ENCODE measurements at regions not wholly inside any gene's neighbourhood (a gene's known extent, or its start where the extent isn't known, plus 50 kb on each side); places are given as distances from the start of the nearest gene placed in this dataset.

DNA sequence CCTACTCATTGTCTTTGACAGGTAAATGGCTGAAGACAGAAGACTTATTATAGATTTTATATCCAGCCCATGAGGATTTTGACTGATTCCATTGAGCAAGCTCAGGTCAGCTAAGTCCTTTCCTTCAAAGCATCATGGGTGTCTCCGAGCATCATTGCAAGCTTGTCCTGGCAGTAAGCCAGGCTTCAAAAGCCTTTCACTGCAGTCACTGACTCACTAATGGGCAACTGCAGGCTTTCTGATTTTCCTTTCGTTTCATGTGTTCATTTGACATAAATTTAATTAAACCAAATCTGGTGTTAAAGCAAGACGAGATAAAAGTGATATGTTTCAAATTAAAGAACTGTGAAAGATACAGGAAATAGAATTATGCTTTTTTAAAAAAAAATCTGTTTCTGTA lies 426.2 kb downstream of the ANXA1 start:
- CTCF ChIA-PET, result interaction anchor here (1.1 kb wide), 2 partner anchors 10 to 42 kb away, joined by 3 to 5 read pairs; no protein-coding TSS in a partner anchor
- DNase-seq (ENCODE audit: extremely low spot score), result no peak

DNA sequence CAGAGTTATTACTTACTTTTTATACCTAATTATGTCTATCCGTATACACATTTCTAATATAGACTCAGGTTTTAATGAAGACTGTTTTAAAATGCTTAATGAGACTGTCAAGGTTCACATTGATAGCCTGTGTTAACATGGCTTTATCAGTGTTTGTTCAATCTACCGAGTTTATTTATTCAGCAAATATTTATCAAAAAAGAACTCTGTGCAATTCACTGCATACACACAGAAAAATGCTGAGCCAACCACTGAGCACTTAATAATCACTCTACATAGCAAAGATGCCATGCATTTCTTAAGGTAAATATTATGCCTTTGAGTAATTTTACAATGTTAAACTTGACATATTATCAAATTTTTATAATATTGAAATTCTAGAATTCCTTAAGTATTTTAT lies 428.2 kb downstream of the ANXA1 start:
- TF ChIP-seq CTCF (IDR thresholded peaks at IDR 0.05; ENCODE audit: control extremely low read depth, extremely low read depth, low read depth, missing control alignments), result no peak
- ChIA-PET POLR2A (no interaction called here), CTCF (no interaction called here)
- DNase-seq (ENCODE audit: extremely low spot score), result no peak

More for the DNA sequence above, 426.2 kb downstream of the ANXA1 start:
- POLR2A ChIA-PET, result no interaction called here
- TF ChIP-seq CTCF (IDR thresholded peaks at IDR 0.05; ENCODE audit: control extremely low read depth, extremely low read depth, low read depth, missing control alignments), result no peak

DNA sequence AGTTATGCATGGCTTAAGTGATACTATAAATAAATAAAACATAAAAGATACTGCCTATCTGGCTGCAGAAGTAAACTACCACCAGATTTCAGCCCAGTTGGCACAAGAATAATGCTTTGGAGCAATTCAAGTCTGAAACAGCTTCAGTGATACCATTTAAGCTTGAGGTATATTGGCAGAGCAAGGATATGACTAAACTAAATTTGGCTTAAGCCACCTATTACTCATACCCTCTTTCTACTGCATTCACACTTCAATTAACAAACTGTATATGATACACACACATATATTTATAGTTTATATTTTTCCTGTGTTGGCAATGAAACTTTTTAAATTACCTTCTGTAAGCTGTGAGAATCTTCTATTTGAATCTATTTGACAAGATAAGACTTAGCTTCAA lies 431.9 kb downstream of the ANXA1 start:
- TF ChIP-seq CTCF (IDR thresholded peaks at IDR 0.05; ENCODE audit: control extremely low read depth, extremely low read depth, low read depth, missing control alignments), result no peak
- CTCF ChIA-PET, result interaction anchor here (1.0 to 1.9 kb wide), 3 partner anchors 9 to 14 kb away, joined by 3 to 8 read pairs (median 3); no protein-coding TSS in a partner anchor
- no peak for DNase-seq (ENCODE audit: extremely low spot score)
- POLR2A ChIA-PET, result no interaction called here

DNA sequence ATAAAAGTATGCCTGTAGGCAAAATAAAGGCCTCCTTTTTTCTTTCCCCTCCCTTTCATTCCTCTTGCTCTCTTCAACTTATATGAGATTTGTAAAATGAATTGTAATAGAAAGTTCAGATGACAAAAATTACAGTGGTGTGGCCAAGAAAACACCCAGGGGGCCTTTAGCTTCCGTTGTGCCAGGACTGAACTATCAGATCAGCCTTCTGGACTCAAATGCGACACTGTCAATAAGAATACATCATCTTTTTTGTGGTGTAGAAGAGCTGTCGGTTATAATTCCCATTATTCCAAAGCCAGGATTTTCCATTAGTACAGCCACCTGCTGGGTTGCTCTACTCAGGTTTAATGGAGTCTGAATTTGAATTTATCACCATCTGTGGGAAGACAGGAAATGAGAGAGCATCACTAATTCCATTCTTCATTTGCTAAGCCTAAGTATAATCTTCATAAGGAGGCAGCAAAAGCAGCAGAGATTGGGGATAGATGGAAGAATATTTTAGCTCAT lies 443.4 kb downstream of the ANXA1 start:
- no peak for TF ChIP-seq CTCF (IDR thresholded peaks at IDR 0.05; ENCODE audit: control extremely low read depth, extremely low read depth, low read depth, missing control alignments)
- CTCF ChIA-PET, result interaction anchor here (1.2 to 2.8 kb wide), 2 partner anchors 12 to 24 kb away, joined by 3 to 8 read pairs; no protein-coding TSS in a partner anchor
- POLR2A ChIA-PET, result no interaction called here
- no peak for DNase-seq (ENCODE audit: extremely low spot score)

DNA sequence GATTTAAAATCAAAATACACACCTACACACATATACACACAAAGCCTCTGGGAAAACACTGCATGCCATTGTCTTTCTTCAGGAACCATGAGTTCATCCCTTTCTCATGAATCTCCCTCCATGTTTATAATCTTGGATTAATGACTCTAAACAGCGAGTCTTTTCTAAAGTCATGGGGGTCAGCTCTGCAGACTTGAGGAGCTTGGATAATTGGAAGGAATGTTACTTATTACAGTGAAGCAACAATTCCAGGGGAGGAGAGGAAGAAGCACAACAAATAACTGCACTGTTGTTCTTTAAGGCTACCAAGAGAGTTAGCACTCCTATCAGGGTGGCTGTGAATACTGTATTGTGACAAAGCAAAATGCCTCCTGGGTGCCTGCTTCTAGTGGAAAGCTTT lies 444.7 kb downstream of the ANXA1 start:
- DNase-seq (ENCODE audit: extremely low spot score), result no peak
- TF ChIP-seq CTCF (IDR thresholded peaks at IDR 0.05; ENCODE audit: control extremely low read depth, extremely low read depth, low read depth, missing control alignments), result no peak

DNA sequence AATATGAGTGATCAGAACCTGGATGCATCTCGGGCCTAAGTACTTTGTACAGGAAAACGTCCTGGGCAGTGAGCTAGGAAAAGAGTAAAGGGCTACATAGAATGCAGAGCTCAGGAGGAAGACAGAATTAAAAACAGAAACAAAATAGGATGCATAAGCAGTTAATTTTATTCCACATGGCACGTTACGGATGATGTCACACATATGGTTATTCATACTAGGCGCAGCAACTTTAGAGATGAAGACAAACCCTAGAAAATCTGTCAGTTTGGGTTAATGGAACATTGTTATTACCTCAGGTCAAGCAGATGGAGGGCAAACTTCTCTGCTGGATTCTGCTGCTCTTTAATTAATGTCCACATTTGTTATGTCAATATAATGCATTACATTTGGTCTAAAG lies 445.4 kb downstream of the ANXA1 start:
- CTCF ChIA-PET, result interaction anchor here (0.8 to 1.3 kb wide), 2 partner anchors 12 to 14 kb away, joined by 3 read pairs; no protein-coding TSS in a partner anchor
- POLR2A ChIA-PET, result no interaction called here
- no peak for TF ChIP-seq CTCF (IDR thresholded peaks at IDR 0.05; ENCODE audit: control extremely low read depth, extremely low read depth, low read depth, missing control alignments)
- no peak for DNase-seq (ENCODE audit: extremely low spot score)

More for the DNA sequence above, 444.7 kb downstream of the ANXA1 start:
- ChIA-PET CTCF (interaction anchor here (2.8 kb wide), 1 partner anchor 13 kb away, joined by 8 read pairs; no protein-coding TSS in a partner anchor), POLR2A (no interaction called here)
